ENCODE measurements at regions not wholly inside any gene's neighbourhood (a gene's known extent, or its start where the extent isn't known, plus 50 kb on each side); places are given as distances from the start of the nearest gene placed in this dataset.

- Mint-ChIP-seq H3K36me3 (no peaks in the 10 kb centered on the region), H3K27me3 (no peaks in the 10 kb centered on the region), H3K9me3 (peaks cover 0 to 4% (median 0%) of the 10 kb centered on the region in 8 donors), H3K4me1 (no peaks in the 10 kb centered on the region), H3K4me3 (no peak overlapping the region), H3K27ac (no peak overlapping the region)
- intact Hi-C loops (cut with micrococcal nuclease), result no loop called here
- Histone ChIP-seq H3K4me3 (ENCODE audit: low read length in 2 of 2) (no peak overlapping the region), H3K27ac (ENCODE audit: low read depth, low read length) (no peak overlapping the region), H3K4me1 (ENCODE audit: insufficient read depth, low read length) (no peaks in the 10 kb centered on the region), H3K9me3 (ENCODE audit: control insufficient read depth in 1 of 2, low read length in 2 of 2) (no peaks in the 10 kb centered on the region), H3K36me3 (ENCODE audit: insufficient read depth, low read length) (no peaks in the 10 kb centered on the region), H3K27me3 (ENCODE audit: insufficient read depth, low read length) (no peaks in the 10 kb centered on the region)
- ChIA-PET CTCF (ENCODE audit: partially characterized antibody) (no interaction called here), POLR2A (ENCODE audit: partially characterized antibody) (no interaction called here)
- DNase-seq, result no peak
These were observed 296.4 kb upstream of the FMN2 start for GRCh38 chr1:239795304-239795703.

GRCh38 chr1:239799617-239800016, 292.1 kb upstream of the FMN2 start:
- CTCF ChIA-PET (ENCODE audit: partially characterized antibody), result interaction anchor here (1.2 kb wide), 1 partner anchor 84 kb away, joined by 3 read pairs; no protein-coding TSS in a partner anchor
- no peak overlapping the region for H3K4me3 ChIP-seq (ENCODE audit: low read length in 2 of 2)
- H3K9me3 ChIP-seq (ENCODE audit: control insufficient read depth in 1 of 2, low read length in 2 of 2), result no peaks in the 10 kb centered on the region
- no peaks in the 10 kb centered on the region for H3K4me1 ChIP-seq (ENCODE audit: insufficient read depth, low read length)
- Mint-ChIP-seq H3K4me1 (peaks cover 0 to 3% (median under 1%) of the 10 kb centered on the region in 4 donors), H3K9me3 (no peaks in the 10 kb centered on the region), H3K27ac (no peak overlapping the region), H3K27me3 (peaks cover 0 to under 1% of the 10 kb centered on the region in 2 donors), H3K4me3 (no peak overlapping the region), H3K36me3 (no peaks in the 10 kb centered on the region)
- no peaks in the 10 kb centered on the region for H3K36me3 ChIP-seq (ENCODE audit: insufficient read depth, low read length)
- no peak for DNase-seq
- POLR2A ChIA-PET (ENCODE audit: partially characterized antibody), result no interaction called here
- intact Hi-C loops (cut with micrococcal nuclease), result loop anchor here (10.0 kb wide), 1 partner anchor 215 kb away; no protein-coding TSS in a partner anchor
- H3K27me3 ChIP-seq (ENCODE audit: insufficient read depth, low read length), result no peaks in the 10 kb centered on the region
- H3K27ac ChIP-seq (ENCODE audit: low read depth, low read length), result no peak overlapping the region

- no peaks in the 10 kb centered on the region for H3K9me3 Mint-ChIP-seq
- Histone ChIP-seq H3K4me1 (ENCODE audit: insufficient read depth, low read length) (no peaks in the 10 kb centered on the region), H3K27me3 (ENCODE audit: insufficient read depth, low read length) (no peaks in the 10 kb centered on the region), H3K4me3 (ENCODE audit: low read length in 2 of 2) (no peak overlapping the region), H3K9me3 (ENCODE audit: control insufficient read depth in 1 of 2, low read length in 2 of 2) (no peaks in the 10 kb centered on the region), H3K36me3 (ENCODE audit: insufficient read depth, low read length) (no peaks in the 10 kb centered on the region), H3K27ac (ENCODE audit: low read depth, low read length) (no peak overlapping the region)
- peaks cover 0 to 4% (median 3%) of the 10 kb centered on the region in 4 donors for H3K4me1 Mint-ChIP-seq
- peaks cover 0 to 3% of the 10 kb centered on the region in 2 donors for H3K27me3 Mint-ChIP-seq
- intact Hi-C loops (cut with micrococcal nuclease), result loop anchor here (10.0 kb wide), 1 partner anchor 216 kb away; no protein-coding TSS in a partner anchor
- POLR2A ChIA-PET (ENCODE audit: partially characterized antibody), result no interaction called here
- CTCF ChIA-PET (ENCODE audit: partially characterized antibody), result interaction anchor here (1.2 to 4.0 kb wide), 3 partner anchors 86 to 395 kb away, joined by 3 to 22 read pairs (median 5); no protein-coding TSS in a partner anchor
- H3K4me3 Mint-ChIP-seq, result no peak overlapping the region
- no peak overlapping the region for H3K27ac Mint-ChIP-seq
- DNase-seq, result no peak
- H3K36me3 Mint-ChIP-seq, result no peaks in the 10 kb centered on the region
These were observed 290.8 kb upstream of the FMN2 start for GRCh38 chr1:239800861-239801260.

GRCh38 chr1:239802275-239802674, 289.4 kb upstream of the FMN2 start:
- Histone ChIP-seq H3K4me1 (ENCODE audit: insufficient read depth, low read length) (no peaks in the 10 kb centered on the region), H3K36me3 (ENCODE audit: insufficient read depth, low read length) (no peaks in the 10 kb centered on the region), H3K4me3 (ENCODE audit: low read length in 2 of 2) (no peak overlapping the region), H3K9me3 (ENCODE audit: control insufficient read depth in 1 of 2, low read length in 2 of 2) (no peaks in the 10 kb centered on the region), H3K27ac (ENCODE audit: low read depth, low read length) (no peak overlapping the region), H3K27me3 (ENCODE audit: insufficient read depth, low read length) (no peaks in the 10 kb centered on the region)
- Mint-ChIP-seq H3K9me3 (no peaks in the 10 kb centered on the region), H3K27ac (peak overlapping the region in 1 of 7 donors; percentile 28), H3K4me3 (no peak overlapping the region), H3K36me3 (no peaks in the 10 kb centered on the region), H3K27me3 (peaks cover 0 to 3% of the 10 kb centered on the region in 2 donors), H3K4me1 (peaks cover 0 to 4% (median 4%) of the 10 kb centered on the region in 4 donors)
- intact Hi-C loops (cut with micrococcal nuclease), result loop anchor here (1.0 to 10.0 kb wide), 2 partner anchors 217 to 397 kb away; no protein-coding TSS in a partner anchor
- ChIA-PET CTCF (ENCODE audit: partially characterized antibody) (interaction anchor here (0.7 to 4.0 kb wide), 10 partner anchors 12 to 396 kb away, joined by 3 to 22 read pairs (median 4); no protein-coding TSS in a partner anchor), POLR2A (ENCODE audit: partially characterized antibody) (no interaction called here)
- DNase-seq, result peak in 3 of 5 donors; percentile 13 to 22 (median 19)

GRCh38 chr1:239803781-239804180, 287.9 kb upstream of the FMN2 start:
- ChIA-PET CTCF (ENCODE audit: partially characterized antibody) (interaction anchor here (1.0 to 4.0 kb wide), 3 partner anchors 15 to 398 kb away, joined by 3 to 22 read pairs (median 5); no protein-coding TSS in a partner anchor), POLR2A (ENCODE audit: partially characterized antibody) (no interaction called here)
- Histone ChIP-seq H3K27ac (ENCODE audit: low read depth, low read length) (no peak overlapping the region), H3K4me3 (ENCODE audit: low read length in 2 of 2) (no peak overlapping the region), H3K9me3 (ENCODE audit: control insufficient read depth in 1 of 2, low read length in 2 of 2) (no peaks in the 10 kb centered on the region), H3K27me3 (ENCODE audit: insufficient read depth, low read length) (no peaks in the 10 kb centered on the region), H3K4me1 (ENCODE audit: insufficient read depth, low read length) (no peaks in the 10 kb centered on the region), H3K36me3 (ENCODE audit: insufficient read depth, low read length) (no peaks in the 10 kb centered on the region)
- Mint-ChIP-seq H3K4me3 (no peak overlapping the region), H3K27ac (no peak overlapping the region), H3K9me3 (no peaks in the 10 kb centered on the region), H3K27me3 (peaks cover 0 to 3% of the 10 kb centered on the region in 2 donors), H3K4me1 (peaks cover 0 to 4% (median 4%) of the 10 kb centered on the region in 4 donors), H3K36me3 (no peaks in the 10 kb centered on the region)
- intact Hi-C loops (cut with micrococcal nuclease), result loop anchor here (10.0 kb wide), 1 partner anchor 219 kb away; no protein-coding TSS in a partner anchor
- no peak for DNase-seq

GRCh38 chr1:239804266-239804665, 287.4 kb upstream of the FMN2 start:
- H3K27ac Mint-ChIP-seq, result no peak overlapping the region
- Histone ChIP-seq H3K27ac (ENCODE audit: low read depth, low read length) (no peak overlapping the region), H3K9me3 (ENCODE audit: control insufficient read depth in 1 of 2, low read length in 2 of 2) (no peaks in the 10 kb centered on the region), H3K36me3 (ENCODE audit: insufficient read depth, low read length) (no peaks in the 10 kb centered on the region), H3K4me3 (ENCODE audit: low read length in 2 of 2) (no peak overlapping the region), H3K4me1 (ENCODE audit: insufficient read depth, low read length) (no peaks in the 10 kb centered on the region), H3K27me3 (ENCODE audit: insufficient read depth, low read length) (no peaks in the 10 kb centered on the region)
- H3K4me3 Mint-ChIP-seq, result peak overlapping the region in 1 of 8 donors; percentile 27
- H3K27me3 Mint-ChIP-seq, result peaks cover 0 to 3% of the 10 kb centered on the region in 2 donors
- DNase-seq, result no peak
- intact Hi-C loops (cut with micrococcal nuclease), result loop anchor here (10.0 kb wide), 1 partner anchor 219 kb away; no protein-coding TSS in a partner anchor
- CTCF ChIA-PET (ENCODE audit: partially characterized antibody), result interaction anchor here (1.7 to 4.0 kb wide), 2 partner anchors 15 to 398 kb away, joined by 5 to 22 read pairs; no protein-coding TSS in a partner anchor
- no peaks in the 10 kb centered on the region for H3K9me3 Mint-ChIP-seq
- POLR2A ChIA-PET (ENCODE audit: partially characterized antibody), result no interaction called here
- H3K36me3 Mint-ChIP-seq, result peaks cover 0 to under 1% of the 10 kb centered on the region in 2 donors
- H3K4me1 Mint-ChIP-seq, result peaks cover 0 to 4% (median 4%) of the 10 kb centered on the region in 4 donors

GRCh38 chr1:239805042-239805441, 286.6 kb upstream of the FMN2 start:
- intact Hi-C loops (cut with micrococcal nuclease), result loop anchor here (10.0 kb wide), 1 partner anchor 220 kb away; no protein-coding TSS in a partner anchor

More at GRCh38 chr1:239805042-239805441, 286.6 kb upstream of the FMN2 start:
- ChIA-PET POLR2A (ENCODE audit: partially characterized antibody) (no interaction called here), CTCF (ENCODE audit: partially characterized antibody) (interaction anchor here (1.0 to 1.7 kb wide), 3 partner anchors 11 to 93 kb away, joined by 3 to 5 read pairs (median 3); no protein-coding TSS in a partner anchor)
- H3K9me3 ChIP-seq (ENCODE audit: control insufficient read depth in 1 of 2, low read length in 2 of 2), result no peaks in the 10 kb centered on the region
- Mint-ChIP-seq H3K27ac (no peak overlapping the region), H3K27me3 (peaks cover 0 to 3% of the 10 kb centered on the region in 2 donors), H3K4me1 (peaks cover 3 to 8% (median 5%) of the 10 kb centered on the region in 4 donors), H3K4me3 (peak overlapping the region in 1 of 8 donors; percentile 16), H3K9me3 (no peaks in the 10 kb centered on the region), H3K36me3 (peaks cover 0 to 3% of the 10 kb centered on the region in 2 donors)
- peaks cover 3% of the 10 kb centered on the region for H3K4me1 ChIP-seq (ENCODE audit: insufficient read depth, low read length)
- H3K27ac ChIP-seq (ENCODE audit: low read depth, low read length), result no peak overlapping the region
- H3K4me3 ChIP-seq (ENCODE audit: low read length in 2 of 2), result no peak overlapping the region
- no peaks in the 10 kb centered on the region for H3K36me3 ChIP-seq (ENCODE audit: insufficient read depth, low read length)
- no peak for DNase-seq
- no peaks in the 10 kb centered on the region for H3K27me3 ChIP-seq (ENCODE audit: insufficient read depth, low read length)

All from CD4-positive, alpha-beta memory T cell (primary cell).